ENCODE measurements at regions not wholly inside any gene's neighbourhood (a gene's known extent, or its start where the extent isn't known, plus 50 kb on each side); places are given as distances from the start of the nearest gene placed in this dataset.
A peak's percentile ranks its signal among the peaks of the same experiment; 100 is the strongest.

- intact Hi-C loops (cut with DNase I; ENCODE audit: low total_unique reads) = no loop called here
- WGBS, 2 donors = 82 to 88% methylated on average over 6 of the region's 6 CpGs
- no peak overlapping the region for H3K4me3 ChIP-seq (ENCODE audit: low read depth, poor library complexity, severe bottlenecking)
- DNase-seq (ENCODE audit: low spot score in 2 of 2) = peak in 1 of 2 donors; percentile 31
- no peak for TF ChIP-seq CTCF (IDR thresholded peaks at IDR 0.05)
- no peak for TF ChIP-seq POLR2A (IDR thresholded peaks at IDR 0.05)
Measured at GRCh38 chr5:5558102-5558501, 135.6 kb downstream of the ICE1 start.

GRCh38 chr5:5551499-5551898, 129.0 kb downstream of the ICE1 start:
- intact Hi-C loops (cut with DNase I; ENCODE audit: low total_unique reads) = no loop called here
- H3K4me3 ChIP-seq (ENCODE audit: low read depth, poor library complexity, severe bottlenecking) = no peak overlapping the region
- 70% methylated on average over 4 of the region's 4 CpGs for WGBS, 2 donors
- TF ChIP-seq CTCF (IDR thresholded peaks at IDR 0.05) (no peak), POLR2A (IDR thresholded peaks at IDR 0.05) (no peak)
- peak in 1 of 2 donors; percentile 52 for DNase-seq (ENCODE audit: low spot score in 2 of 2)

- no peak for DNase-seq (ENCODE audit: low spot score in 2 of 2)
- H3K4me3 ChIP-seq (ENCODE audit: low read depth, poor library complexity, severe bottlenecking) = no peak overlapping the region
- no peak for TF ChIP-seq POLR2A (IDR thresholded peaks at IDR 0.05)
- WGBS, 2 donors = 69 to 84% methylated on average over 3 of the region's 3 CpGs
- intact Hi-C loops (cut with DNase I; ENCODE audit: low total_unique reads) = no loop called here
Measured at GRCh38 chr5:5546408-5546807, 123.9 kb downstream of the ICE1 start.

- intact Hi-C loops (cut with DNase I; ENCODE audit: low total_unique reads) = no loop called here
- WGBS, 2 donors = 72 to 75% methylated on average over 8 of the region's 8 CpGs
Measured at GRCh38 chr5:5544094-5544663, 121.7 kb downstream of the ICE1 start.

GRCh38 chr5:5542654-5543053, 120.2 kb downstream of the ICE1 start:
- H3K4me3 ChIP-seq (ENCODE audit: low read depth, poor library complexity, severe bottlenecking) = no peak overlapping the region
- WGBS, 2 donors = 71 to 74% methylated on average over 4 of the region's 4 CpGs
- no peak for DNase-seq (ENCODE audit: low spot score in 2 of 2)
- TF ChIP-seq CTCF (IDR thresholded peaks at IDR 0.05) = no peak
- TF ChIP-seq POLR2A (IDR thresholded peaks at IDR 0.05) = no peak
- intact Hi-C loops (cut with DNase I; ENCODE audit: low total_unique reads) = no loop called here

More at GRCh38 chr5:5544094-5544663, 121.7 kb downstream of the ICE1 start:
- no peak overlapping the region for H3K4me3 ChIP-seq (ENCODE audit: low read depth, poor library complexity, severe bottlenecking)
- TF ChIP-seq POLR2A (IDR thresholded peaks at IDR 0.05) = no peak
- TF ChIP-seq CTCF (IDR thresholded peaks at IDR 0.05) = no peak
- no peak for DNase-seq (ENCODE audit: low spot score in 2 of 2)

GRCh38 chr5:5540065-5540464, 117.6 kb downstream of the ICE1 start:
- TF ChIP-seq CTCF (IDR thresholded peaks at IDR 0.05) (no peak), POLR2A (IDR thresholded peaks at IDR 0.05) (no peak)
- intact Hi-C loops (cut with DNase I; ENCODE audit: low total_unique reads) = no loop called here
- WGBS, 2 donors = 78% methylated on average over 4 of the region's 4 CpGs
- DNase-seq (ENCODE audit: low spot score in 2 of 2) = no peak
- H3K4me3 ChIP-seq (ENCODE audit: low read depth, poor library complexity, severe bottlenecking) = no peak overlapping the region
